ENCODE measurements at regions not wholly inside any gene's neighbourhood (a gene's known extent, or its start where the extent isn't known, plus 50 kb on each side); places are given as distances from the start of the nearest gene placed in this dataset.

- no peak overlapping the region for H3K4me2 ChIP-seq (ENCODE audit: low read length)
- H2AFZ ChIP-seq (ENCODE audit: low read depth, low read length), result no peak overlapping the region
- no peak for TF ChIP-seq REST (IDR thresholded peaks at IDR 0.05; ENCODE audit: borderline replicate concordance)
- TF ChIP-seq RAD21 (conservative IDR thresholded peaks at IDR 0.05), result no peak
- TF ChIP-seq MXI1 (conservative IDR thresholded peaks at IDR 0.05; ENCODE audit: poor library complexity, severe bottlenecking), result no peak
- TF ChIP-seq CTCF (IDR thresholded peaks at IDR 0.05; ENCODE audit: poor library complexity, severe bottlenecking), result no peak
- TF ChIP-seq POLR2AphosphoS5 (IDR thresholded peaks at IDR 0.05), result no peak
Observed at GRCh38 chr3:59163953-59164352, 114.1 kb upstream of the CFAP20DC start.

GRCh38 chr3:59161048-59161447 is 111.2 kb upstream of the CFAP20DC start:
- Histone ChIP-seq H3K4me2 (ENCODE audit: low read length) (no peak overlapping the region), H4K20me1 (ENCODE audit: insufficient read depth) (no peaks in the 10 kb centered on the region), H3K9me2 (ENCODE audit: insufficient read depth, low read length) (no peaks in the 10 kb centered on the region), H3K9ac (ENCODE audit: low read length) (no peak overlapping the region), H3F3A (ENCODE audit: insufficient read depth, low read length, poor library complexity, severe bottlenecking) (no peaks in the 10 kb centered on the region), H2AFZ (ENCODE audit: low read depth, low read length) (no peak overlapping the region), H3K4me3 (ENCODE audit: low read length) (no peak overlapping the region), H3K9me3 (ENCODE audit: low read length) (no peaks in the 10 kb centered on the region), H3K27ac (ENCODE audit: low read length) (no peak overlapping the region), H3K79me2 (replicated peaks; ENCODE audit: insufficient read depth, low read length) (no peaks in the 10 kb centered on the region), H3K27me3 (ENCODE audit: insufficient read depth, low read depth, low read length) (no peaks in the 10 kb centered on the region), H3K36me3 (ENCODE audit: insufficient read depth, low read length) (no peaks in the 10 kb centered on the region)
- TF ChIP-seq MXI1 (conservative IDR thresholded peaks at IDR 0.05; ENCODE audit: poor library complexity, severe bottlenecking), result no peak
- no peak for TF ChIP-seq EP300 (conservative IDR thresholded peaks at IDR 0.05; ENCODE audit: poor library complexity, severe bottlenecking)
- no peak for TF ChIP-seq CTCF (IDR thresholded peaks at IDR 0.05; ENCODE audit: poor library complexity, severe bottlenecking)
- no peak for TF ChIP-seq POLR2AphosphoS5 (IDR thresholded peaks at IDR 0.05)
- TF ChIP-seq RAD21 (conservative IDR thresholded peaks at IDR 0.05), result no peak
- no peak for TF ChIP-seq REST (IDR thresholded peaks at IDR 0.05; ENCODE audit: borderline replicate concordance)
- TF ChIP-seq SMC3 (conservative IDR thresholded peaks at IDR 0.05; ENCODE audit: poor library complexity), result no peak
- no peak for TF ChIP-seq EZH2 (IDR thresholded peaks at IDR 0.05; ENCODE audit: borderline replicate concordance, insufficient read depth, low read length, poor library complexity, severe bottlenecking)
- no peak for TF ChIP-seq TAF1 (IDR thresholded peaks at IDR 0.05; ENCODE audit: low read depth)

More at GRCh38 chr3:59163953-59164352, 114.1 kb upstream of the CFAP20DC start:
- Histone ChIP-seq H3F3A (ENCODE audit: insufficient read depth, low read length, poor library complexity, severe bottlenecking) (no peaks in the 10 kb centered on the region), H3K36me3 (ENCODE audit: insufficient read depth, low read length) (no peaks in the 10 kb centered on the region), H3K9me3 (ENCODE audit: low read length) (no peaks in the 10 kb centered on the region), H3K27ac (ENCODE audit: low read length) (no peak overlapping the region), H3K9ac (ENCODE audit: low read length) (no peak overlapping the region), H3K27me3 (ENCODE audit: insufficient read depth, low read depth, low read length) (no peaks in the 10 kb centered on the region), H3K9me2 (ENCODE audit: insufficient read depth, low read length) (no peaks in the 10 kb centered on the region), H3K4me3 (ENCODE audit: low read length) (no peak overlapping the region), H3K79me2 (replicated peaks; ENCODE audit: insufficient read depth, low read length) (no peaks in the 10 kb centered on the region), H4K20me1 (ENCODE audit: insufficient read depth) (no peaks in the 10 kb centered on the region)

Data from neural cell (in vitro differentiated cells).